Liver (tissue), 8 donors: ENCODE measurements at regions not wholly inside any gene's neighbourhood (a gene's known extent, or its start where the extent isn't known, plus 50 kb on each side); places are given as distances from the start of the nearest gene placed in this dataset.

Experiments
- DNase-seq: peaks from one replicate; pipeline ENCODE4 v3.0.0-alpha.2; 2017; ENCODE audit warnings: low spot score
- H3K27ac ChIP-seq, 2 donors: one replicate each; pipeline ENCODE4 v1.7.0; 2013; ENCODE audit warnings: inconsistent platforms in 2 of 2, low read length in 2 of 2, control low read depth in 1 of 2, low read depth in 1 of 2, mild to moderate bottlenecking in 1 of 2
- H3K27me3 ChIP-seq, 4 donors: one replicate each; pipeline versions ENCODE4 v1.6.1 to v1.7.0; 2013; ENCODE audit warnings: low read length in 3 of 4, inconsistent platforms in 1 of 4, mild to moderate bottlenecking in 1 of 4, moderate library complexity in 1 of 4; ENCODE audit not compliant: control insufficient read depth in 4 of 4, insufficient read depth in 4 of 4
- H3K36me3 ChIP-seq, 4 donors: one replicate each; pipeline versions ENCODE4 v1.6.1 to v1.7.0; 2013; ENCODE audit warnings: low read length in 3 of 4, mild to moderate bottlenecking in 3 of 4, low read depth in 1 of 4, moderate library complexity in 1 of 4; ENCODE audit not compliant: control insufficient read depth in 4 of 4, insufficient read depth in 3 of 4
- H3K4me1 ChIP-seq, 4 donors: one replicate each; pipeline versions ENCODE4 v1.6.1 to v1.7.0; 2013; ENCODE audit warnings: low read length in 3 of 4, mild to moderate bottlenecking in 3 of 4, moderate library complexity in 1 of 4; ENCODE audit not compliant: control insufficient read depth in 4 of 4, insufficient read depth in 4 of 4
- H3K4me3 ChIP-seq, 3 donors: one replicate each; pipeline versions ENCODE4 v1.6.1 to v1.7.0; 2013; ENCODE audit warnings: low read length in 3 of 3, control low read depth in 1 of 3, low read depth in 1 of 3, mild to moderate bottlenecking in 1 of 3
- H3K9ac ChIP-seq, 2 donors: one replicate each; pipeline ENCODE4 v1.7.0; 2013; ENCODE audit warnings: low read length in 2 of 2, mild to moderate bottlenecking in 2 of 2, moderate library complexity in 2 of 2, control low read depth in 1 of 2, low read depth in 1 of 2
- H3K9me3 ChIP-seq, 4 donors: one replicate each; pipeline versions ENCODE4 v1.6.1 to v1.7.0; 2013; ENCODE audit warnings: low read length in 3 of 4; ENCODE audit not compliant: control insufficient read depth in 4 of 4
- ATF3 ChIP-seq: IDR thresholded peaks from 2 replicates; pipeline ENCODE4 v1.6.1; 2016; ENCODE audit warnings: antibody characterized with exemption
- EGR1 ChIP-seq, 2 donors: IDR thresholded peaks; 2 replicates each; pipeline ENCODE4 v1.6.1; 2016 to 2018; ENCODE audit warnings: antibody characterized with exemption in 2 of 2, low read depth in 2 of 2
- FOXA1 ChIP-seq: IDR thresholded peaks from 2 replicates; pipeline ENCODE4 v1.6.1; 2016; ENCODE audit warnings: antibody characterized with exemption
- FOXA2 ChIP-seq: IDR thresholded peaks from 2 replicates; pipeline ENCODE4 v1.6.1; 2016; ENCODE audit warnings: antibody characterized with exemption
- GABPA ChIP-seq, 2 donors: IDR thresholded peaks in 1 of 2; conservative IDR thresholded peaks in 1 of 2; 2 replicates each; pipeline ENCODE4 v1.6.1; 2016; ENCODE audit warnings: antibody characterized with exemption in 2 of 2, mild to moderate bottlenecking in 1 of 2, moderate library complexity in 1 of 2
- HNF4A ChIP-seq, 2 donors: conservative IDR thresholded peaks; 2 replicates each; pipeline ENCODE4 v1.6.1; 2016; ENCODE audit warnings: antibody characterized with exemption in 2 of 2, mild to moderate bottlenecking in 2 of 2
- HNF4G ChIP-seq: IDR thresholded peaks from 2 replicates; pipeline ENCODE4 v1.6.1; 2016; ENCODE audit warnings: antibody characterized with exemption
- JUND ChIP-seq, 2 donors: IDR thresholded peaks; 2 replicates each; pipeline ENCODE4 v1.6.1; 2016; ENCODE audit warnings: antibody characterized with exemption in 2 of 2
- NR2F2 ChIP-seq: IDR thresholded peaks from 2 replicates; pipeline ENCODE4 v1.6.1; 2016; ENCODE audit warnings: antibody characterized with exemption
- RAD21 ChIP-seq, 2 donors: IDR thresholded peaks; 2 replicates each; pipeline ENCODE4 v1.6.1; 2016; ENCODE audit warnings: antibody characterized with exemption in 2 of 2, mild to moderate bottlenecking in 2 of 2
- REST ChIP-seq: IDR thresholded peaks from 2 replicates; pipeline ENCODE4 v1.6.1; 2016; ENCODE audit warnings: antibody characterized with exemption, mild to moderate bottlenecking
- RXRA ChIP-seq, 2 donors: IDR thresholded peaks; 2 replicates each; pipeline ENCODE4 v1.6.1; 2017 to 2018; ENCODE audit warnings: antibody characterized with exemption in 2 of 2, mild to moderate bottlenecking in 1 of 2
- SP1 ChIP-seq: IDR thresholded peaks from 2 replicates; pipeline ENCODE4 v1.6.1; 2018; ENCODE audit warnings: antibody characterized with exemption, mild to moderate bottlenecking
- TAF1 ChIP-seq: conservative IDR thresholded peaks from 2 replicates; pipeline ENCODE4 v1.6.1; 2016; ENCODE audit warnings: antibody characterized with exemption, mild to moderate bottlenecking
- YY1 ChIP-seq: IDR thresholded peaks from 2 replicates; pipeline ENCODE4 v1.6.1; 2016; ENCODE audit warnings: antibody characterized with exemption, mild to moderate bottlenecking
- WGBS: extraction: QIAGEN DNeasy Blood & Tissue Kit; methylation state at CpG from one replicate; pipeline ENCODE4 v1.1.7; 2013; 5-methylcytosine and 5-hydroxymethylcytosine counted together
- TF ChIP-seq, protein P1 (sequence below): IDR thresholded peaks from 2 replicates; pipeline ENCODE4 v1.6.1; 2016; ENCODE audit warnings: antibody characterized with exemption
- TF ChIP-seq, protein P2 (sequence below): IDR thresholded peaks from 2 replicates; pipeline ENCODE4 v1.6.1; 2016; ENCODE audit warnings: antibody characterized with exemption
- TF ChIP-seq, protein P3 (sequence below): fragments of 150-350 bp; IDR thresholded peaks from 2 replicates; pipeline ENCODE4 v1.5.1; 2017; ENCODE audit warnings: improper control_type of control experiment, low read depth, low read length; ENCODE audit not compliant: missing input control
- donor health status: healthy.
- donor health status: healthy.
- donor health status: healthy.
- donor health status: healthy.
- donor health status: healthy.

DNA sequence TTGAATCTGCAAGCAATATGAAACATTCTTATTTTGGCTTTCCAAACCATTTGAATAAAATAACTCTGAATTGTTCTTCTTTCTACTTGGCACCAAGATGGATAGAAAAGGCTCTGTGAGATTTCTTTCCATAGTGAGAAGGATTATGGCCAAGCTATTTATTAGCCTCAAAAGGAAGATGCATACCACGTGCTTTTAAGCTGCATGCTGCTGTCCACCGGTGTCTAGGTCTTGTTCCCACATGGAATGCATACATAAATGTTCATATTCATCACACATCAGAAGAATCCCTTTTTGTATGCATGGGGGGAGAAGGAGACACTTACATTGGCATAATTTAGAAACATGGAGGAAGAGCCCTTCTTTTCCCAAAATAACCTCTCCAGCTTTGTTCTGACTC lies 273.4 kb downstream of the FAM76B start:
- H3K27me3 ChIP-seq, result no peaks in the 10 kb centered on the region
- DNase-seq, result no peak
- no peaks in the 10 kb centered on the region for H3K36me3 ChIP-seq
- no peaks in the 10 kb centered on the region for H3K9me3 ChIP-seq
- TF ChIP-seq TAF1 (no peak), JUND (IDR thresholded peaks at IDR 0.05) (no peak), HNF4G (no peak), GABPA (IDR thresholded peaks at IDR 0.05 in 1 of 2, conservative IDR thresholded peaks at IDR 0.05 in 1 of 2) (no peak), RAD21 (IDR thresholded peaks at IDR 0.05) (no peak), FOXA2 (no peak), ATF3 (no peak), FOXA1 (no peak), SP1 (no peak), REST (no peak), RXRA (IDR thresholded peaks at IDR 0.05) (no peak), EGR1 (IDR thresholded peaks at IDR 0.05; ENCODE audit: low read depth in 2 of 2) (no peak), HNF4A (conservative IDR thresholded peaks at IDR 0.05) (no peak), YY1 (no peak), NR2F2 (no peak)
- TF ChIP-seq, protein P1, sequence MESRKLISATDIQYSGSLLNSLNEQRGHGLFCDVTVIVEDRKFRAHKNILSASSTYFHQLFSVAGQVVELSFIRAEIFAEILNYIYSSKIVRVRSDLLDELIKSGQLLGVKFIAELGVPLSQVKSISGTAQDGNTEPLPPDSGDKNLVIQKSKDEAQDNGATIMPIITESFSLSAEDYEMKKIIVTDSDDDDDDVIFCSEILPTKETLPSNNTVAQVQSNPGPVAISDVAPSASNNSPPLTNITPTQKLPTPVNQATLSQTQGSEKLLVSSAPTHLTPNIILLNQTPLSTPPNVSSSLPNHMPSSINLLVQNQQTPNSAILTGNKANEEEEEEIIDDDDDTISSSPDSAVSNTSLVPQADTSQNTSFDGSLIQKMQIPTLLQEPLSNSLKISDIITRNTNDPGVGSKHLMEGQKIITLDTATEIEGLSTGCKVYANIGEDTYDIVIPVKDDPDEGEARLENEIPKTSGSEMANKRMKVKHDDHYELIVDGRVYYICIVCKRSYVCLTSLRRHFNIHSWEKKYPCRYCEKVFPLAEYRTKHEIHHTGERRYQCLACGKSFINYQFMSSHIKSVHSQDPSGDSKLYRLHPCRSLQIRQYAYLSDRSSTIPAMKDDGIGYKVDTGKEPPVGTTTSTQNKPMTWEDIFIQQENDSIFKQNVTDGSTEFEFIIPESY, result no peak
- TF ChIP-seq, protein P2, sequence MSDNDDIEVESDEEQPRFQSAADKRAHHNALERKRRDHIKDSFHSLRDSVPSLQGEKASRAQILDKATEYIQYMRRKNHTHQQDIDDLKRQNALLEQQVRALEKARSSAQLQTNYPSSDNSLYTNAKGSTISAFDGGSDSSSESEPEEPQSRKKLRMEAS, result no peak
- TF ChIP-seq, protein P3, sequence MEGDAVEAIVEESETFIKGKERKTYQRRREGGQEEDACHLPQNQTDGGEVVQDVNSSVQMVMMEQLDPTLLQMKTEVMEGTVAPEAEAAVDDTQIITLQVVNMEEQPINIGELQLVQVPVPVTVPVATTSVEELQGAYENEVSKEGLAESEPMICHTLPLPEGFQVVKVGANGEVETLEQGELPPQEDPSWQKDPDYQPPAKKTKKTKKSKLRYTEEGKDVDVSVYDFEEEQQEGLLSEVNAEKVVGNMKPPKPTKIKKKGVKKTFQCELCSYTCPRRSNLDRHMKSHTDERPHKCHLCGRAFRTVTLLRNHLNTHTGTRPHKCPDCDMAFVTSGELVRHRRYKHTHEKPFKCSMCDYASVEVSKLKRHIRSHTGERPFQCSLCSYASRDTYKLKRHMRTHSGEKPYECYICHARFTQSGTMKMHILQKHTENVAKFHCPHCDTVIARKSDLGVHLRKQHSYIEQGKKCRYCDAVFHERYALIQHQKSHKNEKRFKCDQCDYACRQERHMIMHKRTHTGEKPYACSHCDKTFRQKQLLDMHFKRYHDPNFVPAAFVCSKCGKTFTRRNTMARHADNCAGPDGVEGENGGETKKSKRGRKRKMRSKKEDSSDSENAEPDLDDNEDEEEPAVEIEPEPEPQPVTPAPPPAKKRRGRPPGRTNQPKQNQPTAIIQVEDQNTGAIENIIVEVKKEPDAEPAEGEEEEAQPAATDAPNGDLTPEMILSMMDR, result no peak
- 90% methylated on average over 2 of the region's 2 CpGs for WGBS
- H3K27ac ChIP-seq, result no peak overlapping the region
- H3K4me3 ChIP-seq, result no peak overlapping the region
- peaks cover 0 to 11% (median 4%) of the 10 kb centered on the region in 4 donors for H3K4me1 ChIP-seq
- H3K9ac ChIP-seq, result no peak overlapping the region
